Motor neuron (in vitro differentiated cells): ENCODE measurements at regions not wholly inside any gene's neighbourhood (a gene's known extent, or its start where the extent isn't known, plus 50 kb on each side); places are given as distances from the start of the nearest gene placed in this dataset.
A peak's percentile ranks its signal among the peaks of the same experiment; 100 is the strongest.

Experiments
- ATAC-seq, 8 experiments: fragments of 200-7000 bp; cut with Tn5 transposase; replicated peaks in 6 of 8; 2 replicates each; pipeline ENCODE4 v1.8.0; 2021; ENCODE audit warnings: mild to moderate bottlenecking in 8 of 8, moderate library complexity in 8 of 8
- H3K27ac ChIP-seq, 2 donors: fragments of 250-450 bp; sonication (Bioruptor Pico); 2 replicates each; pipeline ENCODE4 v1.9.0; 2021; ENCODE audit warnings: antibody characterized with exemption in 2 of 2, mild to moderate bottlenecking in 2 of 2, moderate library complexity in 1 of 2
- H3K4me1 ChIP-seq, 2 donors: fragments of 250-450 bp; sonication (Bioruptor Pico); replicated peaks in 1 of 2; 2 replicates each; pipeline ENCODE4 v1.6.1; 2021; ENCODE audit warnings: antibody characterized with exemption in 2 of 2, mild to moderate bottlenecking in 2 of 2, moderate library complexity in 1 of 2
- H3K4me3 ChIP-seq, 5 donors: fragments of 250-450 bp; sonication (Bioruptor Pico); 2 replicates each; pipeline ENCODE4 v1.9.0; 2021; ENCODE audit warnings: antibody characterized with exemption in 5 of 5, mild to moderate bottlenecking in 5 of 5, moderate library complexity in 4 of 5
- WGBS, 10 experiments: fragments of 450-650 bp; shearing (Covaris generic); methylation state at CpG; one replicate each; pipeline ENCODE4 v1.0.0; 2022; 5-methylcytosine and 5-hydroxymethylcytosine counted together
- in situ Hi-C, 9 experiments: fragments of 400-800 bp; cut with MboI; loops; one replicate each; pipeline ENCODE4 v1.15.0; 2021; ENCODE audit warnings: low sequenced_read_pairs in 9 of 9, low pct_unique_long_range_greater_than_20kb in 2 of 9; ENCODE audit not compliant: unreplicated experiment in 9 of 9

GRCh38 chr2:185179743-185180142 is 558.9 kb upstream of the FSIP2 start:
- 0 to 92% (median 50%) methylated on average over 1 to 3 of the region's 3 CpGs; no CpG with 5 or more reads in 1 of the 10 experiments for WGBS, 10 experiments

GRCh38 chr2:185181901-185182300 is 556.7 kb upstream of the FSIP2 start:
- ATAC-seq = no peak
- WGBS, 10 experiments = 37 to 100% (median 69%) methylated on average over 1 to 3 of the region's 3 CpGs; no CpG with 5 or more reads in 2 of the 10 experiments
- in situ Hi-C loops = no loop called here

More at GRCh38 chr2:185179743-185180142, 558.9 kb upstream of the FSIP2 start:
- Histone ChIP-seq H3K4me1 (peaks cover 3 to 7% of the 10 kb centered on the region in 2 donors), H3K27ac (no peak overlapping the region), H3K4me3 (no peak overlapping the region)
- in situ Hi-C loops = no loop called here
- peak in 5 of 8 experiments; percentile 39 to 79 (median 64) for ATAC-seq

GRCh38 chr2:185185044-185185443 is 553.6 kb upstream of the FSIP2 start:
- 75 to 100% methylated on average over 1 to 2 of the region's 4 CpGs; no CpG with 5 or more reads in 8 of the 10 experiments for WGBS, 10 experiments
- in situ Hi-C loops = no loop called here
- Histone ChIP-seq H3K4me1 (no peaks in the 10 kb centered on the region), H3K4me3 (no peak overlapping the region), H3K27ac (no peak overlapping the region)
- ATAC-seq = no peak

More at GRCh38 chr2:185181901-185182300, 556.7 kb upstream of the FSIP2 start:
- H3K4me1 ChIP-seq = peaks cover 3 to 7% of the 10 kb centered on the region in 2 donors
- H3K4me3 ChIP-seq = no peak overlapping the region
- no peak overlapping the region for H3K27ac ChIP-seq

GRCh38 chr2:185187421-185187820 is 551.2 kb upstream of the FSIP2 start:
- 0 to 80% (median 63%) methylated on average over 1 to 3 of the region's 3 CpGs; no CpG with 5 or more reads in 5 of the 10 experiments for WGBS, 10 experiments

GRCh38 chr2:185188656-185189055 is 549.9 kb upstream of the FSIP2 start:
- Histone ChIP-seq H3K4me1 (no peaks in the 10 kb centered on the region), H3K4me3 (no peak overlapping the region), H3K27ac (no peak overlapping the region)
- ATAC-seq = peak in 4 of 8 experiments; percentile 36 to 73 (median 52)
- in situ Hi-C loops = no loop called here

More at GRCh38 chr2:185187421-185187820, 551.2 kb upstream of the FSIP2 start:
- Histone ChIP-seq H3K27ac (no peak overlapping the region), H3K4me3 (no peak overlapping the region), H3K4me1 (no peaks in the 10 kb centered on the region)
- no peak for ATAC-seq
- in situ Hi-C loops = no loop called here

- ATAC-seq = no peak
- no peaks in the 10 kb centered on the region for H3K4me1 ChIP-seq
- H3K27ac ChIP-seq = no peak overlapping the region
- 0 to 100% (median 80%) methylated on average over 1 of the region's 1 CpG; no CpG with 5 or more reads in 1 of the 10 experiments for WGBS, 10 experiments
- in situ Hi-C loops = no loop called here
- no peak overlapping the region for H3K4me3 ChIP-seq
These were observed 537.5 kb upstream of the FSIP2 start for GRCh38 chr2:185201063-185201462.

- Histone ChIP-seq H3K27ac (no peak overlapping the region), H3K4me1 (no peaks in the 10 kb centered on the region), H3K4me3 (no peak overlapping the region)
- in situ Hi-C loops = no loop called here
- ATAC-seq = no peak
- WGBS, 10 experiments = 0 to 90% (median 71%) methylated on average over 1 to 2 of the region's 2 CpGs; no CpG with 5 or more reads in 1 of the 10 experiments
These were observed 536.2 kb upstream of the FSIP2 start for GRCh38 chr2:185202381-185202780.

- WGBS, 10 experiments = 0 to 86% (median 54%) methylated on average over 1 to 3 of the region's 3 CpGs; no CpG with 5 or more reads in 1 of the 10 experiments
- peak in 3 of 8 experiments; percentile 65 to 90 (median 89) for ATAC-seq
- in situ Hi-C loops = no loop called here
- no peak overlapping the region for H3K27ac ChIP-seq
- no peak overlapping the region for H3K4me3 ChIP-seq
- H3K4me1 ChIP-seq = no peaks in the 10 kb centered on the region
These were observed 535.6 kb upstream of the FSIP2 start for GRCh38 chr2:185202945-185203528.

- Histone ChIP-seq H3K27ac (no peak overlapping the region), H3K4me1 (no peaks in the 10 kb centered on the region), H3K4me3 (no peak overlapping the region)
- ATAC-seq = peak in 4 of 8 experiments; percentile 25 to 85 (median 50)
- in situ Hi-C loops = no loop called here
- WGBS, 10 experiments = 14 to 67% (median 25%) methylated on average over 1 of the region's 1 CpG; no CpG with 5 or more reads in 7 of the 10 experiments
These were observed 530.3 kb upstream of the FSIP2 start for GRCh38 chr2:185208261-185208660.

GRCh38 chr2:185215497-185215896 is 523.1 kb upstream of the FSIP2 start:
- Histone ChIP-seq H3K4me3 (no peak overlapping the region), H3K4me1 (peaks cover 0 to 6% of the 10 kb centered on the region in 2 donors), H3K27ac (no peak overlapping the region)
- ATAC-seq = no peak
- in situ Hi-C loops = no loop called here
- WGBS, 10 experiments = 0 to 80% (median 31%) methylated on average over 1 to 3 of the region's 3 CpGs; no CpG with 5 or more reads in 2 of the 10 experiments

- Histone ChIP-seq H3K4me1 (peaks cover 0 to 6% of the 10 kb centered on the region in 2 donors), H3K4me3 (no peak overlapping the region), H3K27ac (no peak overlapping the region)
- 14 to 93% (median 70%) methylated on average over 1 to 3 of the region's 3 CpGs for WGBS, 10 experiments
- peak in 5 of 8 experiments; percentile 87 to 100 (median 95) for ATAC-seq
- in situ Hi-C loops = no loop called here
These were observed 518.6 kb upstream of the FSIP2 start for GRCh38 chr2:185219981-185220380.

GRCh38 chr2:185222311-185222710 is 516.3 kb upstream of the FSIP2 start:
- no peak for ATAC-seq
- in situ Hi-C loops = no loop called here
- peaks cover 0 to 6% of the 10 kb centered on the region in 2 donors for H3K4me1 ChIP-seq
- no peak overlapping the region for H3K27ac ChIP-seq
- WGBS, 10 experiments = 0 to 100% (median 50%) methylated on average over 1 of the region's 1 CpG; no CpG with 5 or more reads in 4 of the 10 experiments
- H3K4me3 ChIP-seq = no peak overlapping the region

- in situ Hi-C loops = no loop called here
- Histone ChIP-seq H3K27ac (no peak overlapping the region), H3K4me3 (no peak overlapping the region), H3K4me1 (no peaks in the 10 kb centered on the region)
- 0 to 100% (median 80%) methylated on average over 1 to 3 of the region's 3 CpGs; no CpG with 5 or more reads in 1 of the 10 experiments for WGBS, 10 experiments
- ATAC-seq = no peak
These were observed 511.2 kb upstream of the FSIP2 start for GRCh38 chr2:185227391-185227790.

- no peak overlapping the region for H3K27ac ChIP-seq
- H3K4me1 ChIP-seq = no peaks in the 10 kb centered on the region
- WGBS, 10 experiments = 0 to 100% (median 40%) methylated on average over 1 of the region's 1 CpG; no CpG with 5 or more reads in 2 of the 10 experiments
- in situ Hi-C loops = no loop called here
- ATAC-seq = no peak
- no peak overlapping the region for H3K4me3 ChIP-seq
These were observed 499.1 kb upstream of the FSIP2 start for GRCh38 chr2:185239491-185239890.
